ENCODE measurements at regions not wholly inside any gene's neighbourhood (a gene's known extent, or its start where the extent isn't known, plus 50 kb on each side); places are given as distances from the start of the nearest gene placed in this dataset.

DNA sequence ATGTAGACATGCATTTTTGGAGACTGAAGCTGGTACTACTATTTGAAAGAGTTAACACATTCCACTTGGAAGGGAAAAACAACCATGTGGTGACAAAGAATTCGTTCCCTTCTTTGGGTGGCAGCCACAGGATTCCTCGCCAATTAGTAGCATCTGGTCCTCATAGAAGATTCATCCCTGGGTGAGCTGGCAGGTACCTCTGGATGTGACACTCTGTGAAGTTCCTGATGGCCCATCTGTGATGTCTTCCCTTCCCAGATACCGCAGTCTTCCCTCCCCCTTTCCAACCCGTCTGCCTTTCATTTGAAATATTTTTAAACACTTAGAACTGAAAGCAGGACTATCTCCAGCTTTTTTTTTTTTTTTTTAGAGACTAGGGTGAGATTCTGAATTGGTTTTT is 569.5 kb downstream of the TYW1 start:
- no peak for DNase-seq

DNA sequence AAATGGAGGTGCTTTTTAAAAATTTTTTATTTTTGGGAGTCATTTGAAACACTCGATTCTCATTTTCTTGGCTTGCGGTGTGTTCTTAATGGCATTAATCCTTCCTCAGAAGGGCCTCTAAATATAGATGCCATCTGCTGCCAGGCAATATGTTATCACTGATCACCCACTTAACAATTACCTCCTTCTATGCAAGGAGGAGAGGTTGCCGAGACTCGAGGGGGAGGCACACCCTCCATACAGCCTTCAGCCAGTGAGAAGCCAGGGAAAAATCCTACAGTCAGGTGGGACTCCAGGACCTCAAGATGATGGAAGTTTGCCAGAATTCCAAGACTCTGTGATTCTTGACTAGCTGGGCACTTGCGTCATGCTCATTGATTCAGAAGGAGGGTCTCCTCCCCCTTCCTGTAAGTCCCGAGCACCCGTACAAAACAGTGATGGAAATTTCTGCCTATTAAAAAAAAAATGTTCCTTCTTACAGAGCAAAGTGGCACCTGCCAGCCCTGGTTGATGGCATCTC is 574.5 kb downstream of the TYW1 start:
- no peak for DNase-seq

DNA sequence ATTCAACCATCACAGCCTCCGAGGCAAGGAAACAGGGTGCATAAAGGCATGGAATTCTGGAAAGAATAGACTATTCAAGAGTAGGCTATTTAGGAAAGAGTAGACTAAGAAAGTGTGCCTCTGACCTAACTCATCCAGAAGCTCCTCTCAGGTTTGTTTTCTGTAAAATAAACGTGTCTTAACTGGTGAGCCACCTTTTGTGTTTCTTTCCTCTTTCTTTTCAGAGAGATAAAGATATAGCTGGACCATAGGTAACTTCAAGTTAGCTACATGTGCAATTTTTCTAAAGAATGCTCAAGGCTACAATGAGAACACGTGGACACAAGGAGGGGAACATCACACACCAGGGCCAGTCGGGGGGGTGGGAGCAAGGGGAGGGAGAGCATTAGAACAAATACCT is 577.0 kb downstream of the TYW1 start:
- DNase-seq = no peak

DNA sequence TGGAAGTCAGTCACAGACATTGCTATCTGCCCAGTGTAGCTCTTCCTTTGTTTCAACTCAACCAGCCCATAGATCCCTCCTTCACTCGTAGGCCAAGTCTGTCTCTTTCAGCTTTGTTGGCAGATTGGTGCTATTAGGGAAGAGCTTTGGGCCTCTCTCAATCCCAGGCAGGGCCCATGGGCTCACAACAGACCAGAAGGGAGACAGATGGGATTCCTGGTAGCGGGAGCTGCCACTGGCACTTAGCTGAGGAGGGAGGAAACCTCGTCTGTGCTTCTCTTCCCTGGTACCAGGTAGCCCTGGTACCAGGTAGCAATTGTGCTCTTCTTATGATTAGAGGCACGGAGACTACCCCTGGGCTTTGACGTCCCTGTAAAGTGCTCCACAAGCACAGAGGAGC is 592.0 kb downstream of the TYW1 start:
- DNase-seq = no peak

DNA sequence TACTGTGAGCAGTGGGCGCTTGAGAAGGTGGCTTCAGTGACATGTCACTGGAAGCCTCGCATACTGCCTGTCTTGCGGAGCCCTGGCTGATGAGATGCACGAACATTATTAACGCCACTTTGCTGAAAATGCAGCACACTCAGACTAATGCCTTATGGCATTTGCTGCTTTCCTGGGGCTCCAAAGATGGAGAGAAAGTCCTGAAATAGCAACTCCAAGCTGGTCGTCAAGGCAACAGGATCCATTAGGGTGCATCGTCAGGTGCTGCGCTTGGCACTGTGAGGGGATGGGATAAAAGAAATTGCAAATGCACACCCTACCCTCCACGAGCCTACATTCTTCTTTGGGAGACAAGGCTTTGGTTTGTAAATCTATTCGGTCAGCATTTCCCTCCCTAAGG is 592.5 kb downstream of the TYW1 start:
- DNase-seq = no peak

DNA sequence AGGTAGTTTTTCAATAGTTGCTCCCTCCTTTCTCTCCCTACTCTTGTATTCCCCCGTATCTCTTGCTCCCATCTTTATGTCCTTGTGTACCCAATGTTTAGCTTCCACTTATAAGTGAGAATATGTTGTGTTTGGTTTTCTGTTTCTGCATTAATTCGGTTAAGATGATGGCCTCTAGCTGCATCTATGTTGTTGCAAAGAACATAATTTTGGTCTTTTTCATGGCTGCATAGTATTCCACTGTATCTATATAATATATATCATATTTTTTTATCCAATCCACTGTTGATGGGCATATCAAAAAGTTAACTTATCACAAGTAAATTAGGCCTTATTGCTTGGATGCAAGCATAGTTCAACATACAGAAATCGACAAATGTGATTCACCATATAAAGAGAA is 594.0 kb downstream of the TYW1 start:
- DNase-seq = no peak

DNA sequence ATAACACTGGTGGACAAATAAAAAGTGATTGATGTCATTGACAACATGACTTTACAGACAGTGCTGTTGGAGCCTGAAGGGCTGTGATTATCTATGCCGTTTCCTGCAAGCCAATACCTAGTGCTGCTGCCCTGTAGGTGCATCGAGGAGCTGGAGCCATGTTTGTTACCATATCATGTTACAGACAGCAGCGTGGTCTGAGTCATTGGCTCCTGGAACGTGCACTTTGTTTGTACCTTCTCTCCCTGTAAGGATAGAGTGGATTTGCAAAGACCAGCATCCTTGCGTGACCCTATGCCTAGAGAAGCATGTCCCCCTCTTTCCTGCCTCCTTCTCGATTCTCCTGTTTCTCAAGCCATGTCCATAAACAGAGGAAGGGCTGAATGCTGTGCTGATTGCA is 597.2 kb downstream of the TYW1 start:
- DNase-seq = no peak

DNA sequence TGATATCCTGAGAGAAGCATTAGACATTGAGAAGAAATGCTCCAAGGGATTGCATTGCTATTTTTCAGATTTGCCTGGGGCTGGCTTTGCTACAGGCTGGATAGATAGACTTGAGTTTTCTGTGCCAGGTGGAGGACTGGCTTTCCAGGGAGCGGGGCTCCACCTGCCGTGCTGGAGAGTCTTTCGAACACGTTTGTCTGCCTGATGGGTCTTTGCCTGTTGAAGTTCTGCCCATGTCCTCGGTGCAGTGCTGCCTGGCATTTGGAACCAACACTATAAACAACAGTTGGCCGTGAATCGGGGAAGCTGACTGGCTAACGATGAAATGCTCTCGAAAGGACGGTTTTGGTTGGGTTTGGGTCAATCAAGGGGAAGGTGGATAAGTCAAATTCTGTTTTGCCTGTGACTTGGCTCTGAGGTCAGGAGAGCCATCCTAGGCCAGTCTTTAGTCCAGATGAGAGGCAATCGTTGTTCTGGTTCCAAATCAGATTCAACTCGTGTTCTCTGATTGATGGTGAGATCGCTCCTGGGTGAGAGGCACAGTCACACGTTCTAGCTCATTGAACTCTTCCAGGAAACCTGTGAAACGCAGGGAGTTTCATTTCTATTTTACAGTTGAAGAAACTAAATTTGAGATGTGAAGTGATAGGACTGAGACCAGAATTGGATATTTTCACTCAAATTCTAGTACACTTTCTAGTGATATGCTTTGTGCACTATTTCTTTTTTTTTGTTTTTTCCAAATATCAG is 599.0 kb downstream of the TYW1 start:
- no peak for DNase-seq

DNA sequence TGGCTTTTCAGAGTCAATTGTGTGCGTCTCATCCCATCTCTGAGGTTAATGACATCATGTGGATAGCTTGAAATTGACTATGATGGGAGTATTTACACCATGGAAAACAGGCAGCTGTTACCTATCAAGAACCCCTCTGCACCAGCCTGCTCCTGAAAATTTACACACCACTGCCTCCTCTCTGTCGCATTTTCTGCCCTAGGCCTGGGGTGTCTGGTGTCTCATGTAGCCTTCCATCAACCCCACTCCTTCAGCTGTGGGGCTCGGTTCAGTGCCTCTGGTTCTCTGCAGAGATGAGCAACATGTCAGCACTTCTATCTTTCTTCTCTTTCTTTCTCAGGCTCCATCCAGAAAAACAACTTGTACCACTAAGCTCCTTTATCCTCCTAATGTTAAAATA is 600.5 kb downstream of the TYW1 start:
- DNase-seq = no peak

DNA sequence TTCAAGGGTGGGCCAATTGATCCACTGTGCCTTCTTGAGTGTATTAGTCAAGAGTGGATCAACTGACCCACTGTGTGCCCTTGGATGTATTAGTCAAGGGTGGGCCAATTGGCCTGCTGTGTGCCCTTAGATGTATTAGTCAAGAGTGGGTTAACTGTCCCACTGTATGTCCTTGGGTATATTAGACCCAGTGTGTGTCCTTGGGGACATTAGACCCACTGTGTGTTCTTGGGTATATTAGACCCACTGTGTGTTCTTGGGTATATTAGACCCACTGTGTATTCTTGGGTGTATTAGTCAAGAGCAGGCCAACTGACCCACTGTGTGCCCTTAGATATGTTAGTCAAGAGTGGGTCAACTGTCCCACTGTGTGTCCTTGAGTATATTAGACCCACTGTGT is 601.8 kb downstream of the TYW1 start:
- no peak for DNase-seq

DNA sequence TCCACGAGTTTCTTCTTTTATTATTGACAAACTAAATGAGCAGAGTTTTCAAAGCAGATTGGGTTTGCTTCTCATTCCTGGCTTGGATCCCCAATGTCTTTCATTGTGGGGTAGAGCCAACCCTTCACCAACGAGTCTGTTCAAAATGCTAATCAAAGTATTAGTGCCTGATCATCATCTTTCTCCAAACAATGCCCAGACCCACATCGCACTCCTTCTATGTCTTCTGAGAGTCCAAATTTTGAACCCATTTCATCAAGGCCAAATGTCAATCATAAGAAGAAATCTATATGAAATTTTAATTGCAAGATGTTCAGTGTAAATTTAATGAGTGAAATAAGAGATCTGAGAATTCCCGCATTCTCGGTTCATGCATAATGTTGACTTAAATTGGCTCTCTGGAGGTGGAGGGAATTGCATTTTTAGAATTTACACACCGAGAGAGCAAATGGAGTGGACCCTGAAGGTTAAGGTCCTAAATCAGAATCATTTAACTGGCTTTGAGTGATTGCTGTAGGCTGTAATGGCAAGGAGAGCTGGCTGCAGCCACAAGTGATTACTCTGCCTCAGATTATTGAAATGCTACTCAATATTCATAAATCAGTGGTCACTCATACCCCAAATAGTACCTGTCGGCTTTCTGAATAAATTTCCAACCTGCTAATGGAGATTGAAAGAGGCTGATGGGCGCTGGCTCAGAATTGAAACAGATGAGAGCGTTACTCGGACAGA is 602.9 kb downstream of the TYW1 start:
- no peak for DNase-seq

DNA sequence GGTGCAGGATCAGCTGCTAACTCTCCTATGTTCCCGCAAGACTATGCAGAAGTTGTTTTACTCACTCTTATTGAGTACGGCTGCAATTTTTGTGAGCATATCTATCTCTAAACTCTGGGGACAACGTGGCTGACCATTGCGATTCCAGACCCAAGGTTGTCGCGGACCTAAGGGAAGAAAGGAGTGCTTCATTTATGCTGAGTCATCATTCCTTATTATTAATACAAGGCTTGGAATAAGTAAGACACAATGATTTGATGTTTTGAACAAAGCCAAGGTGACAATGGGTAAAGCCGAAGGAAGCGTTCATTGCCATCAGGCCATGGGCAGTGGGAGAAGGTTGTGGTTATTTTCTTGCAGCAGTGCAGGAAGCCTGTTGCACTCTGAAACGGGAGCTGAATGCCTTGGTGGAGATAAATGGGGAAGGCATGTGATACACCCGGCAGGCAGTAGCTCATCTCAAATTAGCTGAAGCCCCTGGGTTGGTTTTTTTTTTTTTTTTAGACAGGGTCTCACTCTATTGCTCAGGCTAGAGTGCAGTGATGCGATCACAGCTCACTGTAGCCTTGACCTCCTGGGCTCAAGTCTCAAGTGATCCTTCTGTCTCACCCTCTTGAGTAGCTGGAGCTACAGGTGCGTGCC is 605.7 kb downstream of the TYW1 start:
- no peak for DNase-seq

DNA sequence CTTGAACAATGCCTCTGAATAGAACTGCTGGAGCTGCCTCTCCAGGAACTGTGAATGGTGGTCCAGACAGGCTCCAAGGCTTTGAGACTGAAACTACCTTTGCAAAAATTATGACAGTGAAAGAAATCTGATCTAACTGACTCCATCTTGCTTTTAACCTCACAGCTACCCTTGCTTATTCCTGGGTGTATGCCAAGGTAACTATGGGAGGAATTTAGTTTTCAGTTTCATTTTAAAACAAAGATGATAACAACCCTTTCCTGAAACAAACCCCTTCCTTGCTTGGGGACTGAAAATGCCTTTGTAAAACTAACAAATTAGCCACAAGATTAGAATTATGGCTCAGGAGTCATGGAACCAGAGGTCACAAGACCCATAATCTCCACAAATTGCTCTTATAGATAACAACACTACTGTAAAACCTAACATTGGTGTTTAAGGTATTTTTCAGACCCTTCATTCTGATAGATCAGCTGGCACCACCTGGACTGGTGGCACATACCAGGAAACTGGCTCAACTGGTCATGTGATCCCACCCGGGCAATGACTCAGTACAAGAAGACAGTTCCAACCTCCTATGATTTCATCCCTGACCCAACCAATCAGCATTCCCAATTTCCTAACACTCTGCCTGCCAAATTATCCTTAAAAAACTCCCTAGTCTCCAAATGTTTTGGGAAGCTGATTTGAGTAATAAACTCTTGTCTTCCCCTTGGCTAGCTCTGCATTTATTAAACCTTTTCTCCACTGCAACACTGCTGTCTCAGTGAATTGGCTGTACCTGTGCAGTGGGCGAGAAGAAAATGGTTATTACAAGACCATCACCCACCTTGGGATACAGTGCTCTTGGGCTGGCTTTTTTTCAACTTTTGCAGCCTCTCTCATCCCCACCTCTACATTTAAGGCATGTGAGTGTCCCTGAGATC is 608.1 kb downstream of the TYW1 start:
- no peak for DNase-seq

DNA sequence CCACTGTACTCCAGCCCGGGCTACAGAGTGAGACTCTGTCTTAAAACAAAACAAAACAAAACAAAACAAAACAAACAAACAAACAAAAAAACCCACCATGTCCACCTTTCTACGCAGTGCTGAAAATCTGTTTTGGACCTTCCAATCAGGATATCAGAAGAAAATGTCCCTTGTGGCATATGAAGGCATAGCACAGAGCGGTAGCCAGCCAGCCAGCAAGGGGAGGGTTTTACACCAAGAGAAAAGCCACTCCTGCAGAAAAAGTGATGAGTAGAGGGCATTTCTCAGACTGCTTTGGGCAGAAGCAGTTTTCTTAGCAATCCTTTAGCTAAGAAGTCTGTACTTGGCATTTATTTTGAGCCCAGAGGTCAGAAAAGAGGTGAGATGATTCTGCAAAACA is 612.2 kb downstream of the TYW1 start:
- no peak for DNase-seq

DNA sequence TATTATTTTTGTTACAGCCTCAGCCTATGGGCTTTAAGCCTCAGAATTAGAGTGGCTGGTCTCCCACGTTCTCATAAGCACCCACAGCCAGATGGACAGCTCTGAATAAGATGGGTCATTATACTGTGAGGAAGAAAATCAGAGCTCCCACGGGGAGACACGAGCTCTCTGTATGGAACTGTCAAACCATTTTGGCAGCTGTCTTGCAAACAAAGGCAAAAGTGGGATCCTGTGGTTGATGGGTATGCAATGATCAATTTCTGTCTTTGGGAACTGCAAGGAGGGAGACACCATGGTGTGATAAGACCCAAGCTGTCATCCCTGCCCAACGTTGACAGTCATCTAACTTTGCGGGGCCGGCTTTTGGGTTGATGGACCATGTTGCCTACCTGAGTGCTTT is 614.3 kb downstream of the TYW1 start:
- no peak for DNase-seq

DNA sequence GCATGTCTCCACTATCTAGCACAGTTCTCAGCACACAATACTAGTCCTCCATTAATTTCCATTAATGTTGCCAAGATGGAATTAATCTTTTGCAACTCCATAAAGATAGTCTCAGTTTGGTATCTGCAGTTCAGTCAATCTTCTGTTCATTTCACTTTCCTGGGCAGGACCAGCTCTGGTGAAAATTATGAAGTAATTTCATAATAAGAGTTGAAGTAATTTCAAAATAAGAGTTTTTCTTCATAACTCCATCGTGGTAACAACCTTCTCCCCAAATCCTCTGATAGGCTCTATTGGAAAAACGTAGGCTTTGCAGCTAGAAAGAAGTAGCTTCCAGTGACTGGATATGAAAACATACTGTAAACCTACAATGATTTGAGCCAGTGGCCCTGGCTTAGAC is 618.2 kb downstream of the TYW1 start:
- DNase-seq = no peak

DNA sequence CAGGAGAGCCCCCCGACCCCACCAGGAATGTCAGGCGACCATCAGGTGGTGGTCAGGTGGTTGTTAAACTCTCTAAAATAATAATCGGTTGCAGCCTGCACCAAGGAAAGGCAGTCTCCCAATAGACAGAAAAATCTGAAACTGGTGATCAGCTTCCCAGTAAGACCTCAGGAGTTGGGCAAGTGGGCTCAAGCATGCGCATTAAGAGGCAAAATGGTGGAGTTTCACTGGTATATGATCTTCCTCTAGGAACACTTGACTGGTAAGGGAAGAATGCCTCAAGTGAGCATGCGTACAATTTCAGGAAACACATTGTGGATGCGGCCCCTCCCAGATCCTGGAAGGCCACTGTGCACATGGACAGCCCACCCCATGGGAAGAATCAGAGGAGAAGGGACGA is 619.9 kb downstream of the TYW1 start:
- no peak for DNase-seq

DNA sequence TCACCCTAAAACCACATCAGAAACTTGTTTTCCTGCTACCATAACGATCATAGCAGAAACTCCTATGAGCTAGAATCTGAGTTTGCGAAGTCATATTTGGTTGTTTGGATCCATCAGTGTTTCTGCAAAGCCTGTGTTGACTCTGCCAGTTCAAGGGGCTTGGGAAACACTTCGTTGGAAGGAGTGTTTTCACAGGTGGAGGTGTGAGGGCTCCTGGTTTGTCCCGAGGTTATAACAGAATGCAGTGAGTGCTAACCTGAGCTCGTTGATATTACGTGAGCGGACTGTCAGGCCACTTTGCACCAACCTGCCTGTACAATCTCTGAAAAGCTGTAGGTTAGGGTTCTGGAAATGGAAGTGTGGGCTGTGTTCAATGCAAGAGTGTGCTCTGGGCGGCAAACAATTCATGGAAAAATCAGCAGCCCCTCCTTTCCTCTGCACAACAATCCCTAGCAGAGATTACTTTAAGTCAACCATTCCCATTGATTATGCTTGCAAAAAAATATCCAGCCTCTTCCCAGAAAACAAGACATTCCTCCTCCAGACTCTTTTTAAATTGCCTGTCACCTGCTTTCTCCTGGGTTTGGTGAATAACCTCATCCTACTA is 622.0 kb downstream of the TYW1 start:
- no peak for DNase-seq

DNA sequence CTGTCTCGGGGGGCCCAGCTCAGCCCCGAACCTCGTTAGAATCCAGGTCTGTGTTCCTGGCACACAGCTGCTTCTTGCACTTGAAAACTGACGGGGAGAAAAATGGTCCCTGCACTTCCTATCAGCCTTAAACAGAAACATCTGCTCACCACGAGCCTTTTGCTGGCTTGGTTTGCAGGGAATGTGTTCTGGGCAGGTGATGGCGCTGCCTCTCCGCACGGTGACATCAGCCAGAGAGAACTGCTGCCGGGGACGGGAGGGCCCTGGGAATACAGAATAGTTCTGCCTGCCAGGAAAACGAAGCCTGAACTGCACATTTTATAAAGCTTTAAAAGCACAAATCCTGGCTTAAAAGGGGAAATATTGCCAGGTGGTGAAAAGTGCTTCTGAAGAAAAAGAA is 622.5 kb downstream of the TYW1 start:
- no peak for DNase-seq

DNA sequence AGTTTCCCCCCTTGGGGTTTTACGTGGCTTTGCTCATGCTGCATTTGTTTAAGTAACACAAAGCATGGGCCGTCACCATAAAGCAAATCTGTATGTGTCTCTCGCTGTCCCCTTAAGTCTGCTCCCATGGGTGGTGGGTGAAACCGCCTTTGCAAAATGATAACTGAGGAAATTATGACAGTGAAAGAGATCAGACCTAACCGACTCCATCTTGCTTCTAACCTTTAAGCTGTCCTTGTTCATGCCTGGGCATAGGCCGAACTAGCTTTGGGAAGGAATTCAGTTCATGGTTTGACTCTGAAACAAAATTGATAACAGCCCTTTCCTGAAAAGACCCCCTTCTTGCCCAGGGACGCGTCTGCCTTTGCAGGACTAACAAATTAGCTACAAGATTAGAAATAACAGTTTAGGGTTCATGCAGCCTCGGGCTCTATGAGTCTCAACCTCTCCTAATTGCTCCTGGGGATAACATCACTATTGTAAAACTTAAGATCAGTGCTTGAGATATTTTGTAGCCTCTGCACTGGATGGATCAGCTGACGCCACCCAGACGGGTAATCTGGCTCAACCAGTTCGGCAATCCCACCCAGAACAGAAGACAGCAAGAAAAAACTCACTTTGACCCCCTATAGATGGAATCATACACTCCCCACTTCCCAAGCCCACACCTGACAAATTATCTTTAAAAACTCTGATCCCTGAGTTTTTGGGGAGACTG is 623.7 kb downstream of the TYW1 start:
- DNase-seq = no peak

DNA sequence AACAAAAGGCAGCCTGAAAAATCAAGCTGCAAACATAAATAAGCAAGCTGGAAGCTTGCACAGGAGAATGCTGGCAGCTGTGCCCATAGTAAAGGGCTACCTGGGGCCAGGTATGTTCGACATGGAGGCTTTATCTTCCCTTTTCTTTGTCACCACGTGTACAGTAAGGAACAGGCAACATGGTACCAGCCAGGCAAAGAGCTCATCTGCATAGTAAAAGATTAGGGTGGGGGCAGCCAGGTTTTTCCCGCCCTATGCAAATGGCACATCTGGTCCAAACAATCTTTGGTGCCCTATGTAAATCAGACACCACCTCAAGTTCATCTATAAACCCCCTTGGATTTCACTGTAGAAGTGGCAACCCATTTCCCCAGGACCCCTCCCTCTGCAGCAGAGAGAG is 625.1 kb downstream of the TYW1 start:
- DNase-seq = no peak

DNA sequence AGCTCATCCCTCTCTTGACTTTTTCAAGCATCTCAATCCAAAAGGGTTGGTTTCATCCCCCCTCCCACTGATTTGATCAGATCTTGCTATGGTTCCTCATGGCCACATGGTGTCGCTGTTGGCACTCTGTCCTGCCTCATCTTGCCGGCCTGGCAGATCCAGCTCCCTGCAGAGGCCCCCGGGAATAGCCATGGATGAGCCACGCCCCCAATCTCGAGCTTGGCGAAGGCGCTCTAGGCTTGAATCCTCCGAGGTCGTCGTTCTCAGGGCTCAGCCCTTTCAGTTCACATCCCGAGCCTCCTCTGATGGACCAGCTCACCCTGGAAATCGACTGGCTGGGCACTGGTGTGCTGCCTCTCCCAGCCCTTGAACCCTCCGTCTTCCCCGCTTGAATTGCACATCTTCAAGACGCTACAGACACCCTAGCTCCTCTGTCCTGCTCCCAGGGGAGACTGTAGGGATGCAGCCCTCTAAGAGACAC is 628.7 kb downstream of the TYW1 start:
- no peak for DNase-seq
